CD8-positive, alpha-beta memory T cell (primary cell): ENCODE measurements at regions not wholly inside any gene's neighbourhood (a gene's known extent, or its start where the extent isn't known, plus 50 kb on each side); places are given as distances from the start of the nearest gene placed in this dataset.

Experiments
- CTCF ChIA-PET: fragments of 350-600 bp; sonication (Branson Sonifier 250); formaldehyde crosslinking; loops from one replicate; lab custom pipeline; 2021; ENCODE audit warnings: antibody characterized with exemption; lab: Charles Lee
- POLR2A ChIA-PET: fragments of 350-600 bp; sonication (Branson Sonifier 250); formaldehyde crosslinking; loops from one replicate; lab custom pipeline; 2021; ENCODE audit warnings: antibody characterized with exemption; lab: Charles Lee
- DNase-seq, 5 donors: peaks; one replicate each; pipeline versions ENCODE4 v3.0.0 to v3.0.0-alpha.2; 2020 to 2022; ENCODE audit warnings: mixed read lengths in 1 of 5
- H3K27ac ChIP-seq: one replicate; pipeline ENCODE4 v1.7.0; 2013; ENCODE audit warnings: low read depth, mild to moderate bottlenecking, low read length, moderate library complexity
- H3K27me3 ChIP-seq: 2 replicates; pipeline ENCODE4 v1.7.0; 2013; ENCODE audit warnings: low read length, mild to moderate bottlenecking; ENCODE audit not compliant: insufficient read depth, poor library complexity, severe bottlenecking
- H3K36me3 ChIP-seq: 2 replicates; pipeline ENCODE4 v1.7.0; 2013; ENCODE audit warnings: mild to moderate bottlenecking, low read length, moderate library complexity; ENCODE audit not compliant: insufficient read depth
- H3K4me1 ChIP-seq: 2 replicates; pipeline ENCODE4 v1.7.0; 2013; ENCODE audit warnings: mild to moderate bottlenecking, low read length, moderate library complexity; ENCODE audit not compliant: insufficient read depth
- H3K4me3 ChIP-seq: 2 replicates; pipeline ENCODE4 v1.7.0; 2013; ENCODE audit warnings: mild to moderate bottlenecking, low read length
- H3K9me3 ChIP-seq: 2 replicates; pipeline ENCODE4 v1.7.0; 2013; ENCODE audit warnings: mild to moderate bottlenecking, low read length
- H3K27ac Mint-ChIP-seq, 8 donors: one replicate each; pipeline ENCODE4 v1.8.0; 2020 to 2021; ENCODE audit warnings: mixed read lengths in 8 of 8, mild to moderate bottlenecking in 6 of 8, inconsistent platforms in 3 of 8, moderate library complexity in 3 of 8
- H3K27me3 Mint-ChIP-seq, 2 donors: one replicate each; pipeline ENCODE4 v1.8.0; 2020 to 2021; ENCODE audit warnings: mixed read lengths in 2 of 2, mild to moderate bottlenecking in 1 of 2, moderate library complexity in 1 of 2
- H3K36me3 Mint-ChIP-seq, 3 donors: one replicate each; pipeline ENCODE4 v1.8.0; 2020 to 2021; ENCODE audit warnings: mixed read lengths in 3 of 3, inconsistent platforms in 1 of 3, mild to moderate bottlenecking in 1 of 3
- H3K4me1 Mint-ChIP-seq, 3 donors: one replicate each; pipeline ENCODE4 v1.8.0; 2020 to 2021; ENCODE audit warnings: mixed read lengths in 3 of 3, inconsistent platforms in 1 of 3, mild to moderate bottlenecking in 1 of 3
- H3K4me3 Mint-ChIP-seq, 7 donors: one replicate each; pipeline ENCODE4 v1.8.0; 2020 to 2021; ENCODE audit warnings: mixed read lengths in 7 of 7, mild to moderate bottlenecking in 6 of 7, moderate library complexity in 4 of 7, inconsistent platforms in 2 of 7
- H3K9me3 Mint-ChIP-seq, 5 donors: one replicate each; pipeline ENCODE4 v1.8.0; 2020 to 2022; ENCODE audit warnings: mixed read lengths in 5 of 5, mild to moderate bottlenecking in 3 of 5, moderate library complexity in 2 of 5, inconsistent platforms in 1 of 5

GRCh38 chr13:62139597-62139996, 723.9 kb upstream of the PCDH20 start:
- POLR2A ChIA-PET = no interaction called here
- H3K9me3 Mint-ChIP-seq = peaks cover 6 to 23% (median 11%) of the 10 kb centered on the region in 5 donors
- Histone ChIP-seq H3K4me3 (no peak overlapping the region), H3K27me3 (no peaks in the 10 kb centered on the region), H3K4me1 (no peaks in the 10 kb centered on the region), H3K36me3 (no peaks in the 10 kb centered on the region), H3K27ac (no peak overlapping the region), H3K9me3 (no peaks in the 10 kb centered on the region)
- H3K27ac Mint-ChIP-seq = no peak overlapping the region
- no peak for DNase-seq
- H3K27me3 Mint-ChIP-seq = no peaks in the 10 kb centered on the region
- H3K4me1 Mint-ChIP-seq = no peaks in the 10 kb centered on the region
- H3K4me3 Mint-ChIP-seq = no peak overlapping the region
- no peaks in the 10 kb centered on the region for H3K36me3 Mint-ChIP-seq
- CTCF ChIA-PET = no interaction called here

GRCh38 chr13:62137629-62138405, 722.2 kb upstream of the PCDH20 start:
- Mint-ChIP-seq H3K4me3 (no peak overlapping the region), H3K27ac (no peak overlapping the region), H3K4me1 (no peaks in the 10 kb centered on the region), H3K9me3 (peaks cover 8 to 16% (median 13%) of the 10 kb centered on the region in 5 donors), H3K36me3 (no peaks in the 10 kb centered on the region), H3K27me3 (no peaks in the 10 kb centered on the region)
- H3K4me3 ChIP-seq = no peak overlapping the region
- no peaks in the 10 kb centered on the region for H3K36me3 ChIP-seq
- POLR2A ChIA-PET = no interaction called here
- no peaks in the 10 kb centered on the region for H3K27me3 ChIP-seq
- no peaks in the 10 kb centered on the region for H3K4me1 ChIP-seq
- no peak overlapping the region for H3K27ac ChIP-seq
- no peaks in the 10 kb centered on the region for H3K9me3 ChIP-seq
- DNase-seq = no peak
- CTCF ChIA-PET = no interaction called here

GRCh38 chr13:62131604-62132003, 716.0 kb upstream of the PCDH20 start:
- Mint-ChIP-seq H3K4me1 (no peaks in the 10 kb centered on the region), H3K27me3 (no peaks in the 10 kb centered on the region), H3K4me3 (no peak overlapping the region), H3K9me3 (peaks cover 9 to 21% (median 11%) of the 10 kb centered on the region in 5 donors), H3K36me3 (no peaks in the 10 kb centered on the region), H3K27ac (no peak overlapping the region)
- no peaks in the 10 kb centered on the region for H3K36me3 ChIP-seq
- POLR2A ChIA-PET = no interaction called here
- H3K4me3 ChIP-seq = no peak overlapping the region
- CTCF ChIA-PET = no interaction called here
- H3K4me1 ChIP-seq = no peaks in the 10 kb centered on the region
- no peaks in the 10 kb centered on the region for H3K27me3 ChIP-seq
- H3K9me3 ChIP-seq = no peaks in the 10 kb centered on the region
- no peak for DNase-seq
- no peak overlapping the region for H3K27ac ChIP-seq

- H3K9me3 Mint-ChIP-seq = peaks cover 6 to 21% (median 11%) of the 10 kb centered on the region in 5 donors
- no peaks in the 10 kb centered on the region for H3K9me3 ChIP-seq
- no peaks in the 10 kb centered on the region for H3K36me3 Mint-ChIP-seq
- H3K4me3 Mint-ChIP-seq = peak overlapping the region in 1 of 7 donors; percentile 61
- no peak overlapping the region for H3K4me3 ChIP-seq
- H3K27ac ChIP-seq = no peak overlapping the region
- DNase-seq = no peak
- POLR2A ChIA-PET = no interaction called here
- CTCF ChIA-PET = no interaction called here
- H3K36me3 ChIP-seq = no peaks in the 10 kb centered on the region
- no peaks in the 10 kb centered on the region for H3K27me3 Mint-ChIP-seq
- H3K4me1 ChIP-seq = no peaks in the 10 kb centered on the region
- H3K27me3 ChIP-seq = no peaks in the 10 kb centered on the region
- no peaks in the 10 kb centered on the region for H3K4me1 Mint-ChIP-seq
- H3K27ac Mint-ChIP-seq = no peak overlapping the region
Measured at GRCh38 chr13:62130062-62130970, 714.7 kb upstream of the PCDH20 start.

GRCh38 chr13:62129000-62129551, 713.4 kb upstream of the PCDH20 start:
- Mint-ChIP-seq H3K4me1 (no peaks in the 10 kb centered on the region), H3K4me3 (no peak overlapping the region), H3K36me3 (no peaks in the 10 kb centered on the region), H3K27me3 (no peaks in the 10 kb centered on the region), H3K9me3 (peaks cover 6 to 21% (median 15%) of the 10 kb centered on the region in 5 donors), H3K27ac (no peak overlapping the region)
- no peaks in the 10 kb centered on the region for H3K4me1 ChIP-seq
- H3K4me3 ChIP-seq = no peak overlapping the region
- POLR2A ChIA-PET = no interaction called here
- H3K27me3 ChIP-seq = no peaks in the 10 kb centered on the region
- no peaks in the 10 kb centered on the region for H3K36me3 ChIP-seq
- H3K9me3 ChIP-seq = no peaks in the 10 kb centered on the region
- no peak for DNase-seq
- CTCF ChIA-PET = no interaction called here
- H3K27ac ChIP-seq = no peak overlapping the region

GRCh38 chr13:62126400-62126799, 710.8 kb upstream of the PCDH20 start:
- H3K4me3 Mint-ChIP-seq = no peak overlapping the region
- POLR2A ChIA-PET = no interaction called here

GRCh38 chr13:62125451-62125850, 709.8 kb upstream of the PCDH20 start:
- Histone ChIP-seq H3K27ac (no peak overlapping the region), H3K4me1 (no peaks in the 10 kb centered on the region), H3K4me3 (no peak overlapping the region), H3K9me3 (no peaks in the 10 kb centered on the region), H3K27me3 (no peaks in the 10 kb centered on the region), H3K36me3 (no peaks in the 10 kb centered on the region)
- Mint-ChIP-seq H3K27ac (no peak overlapping the region), H3K9me3 (peaks cover 2 to 18% (median 10%) of the 10 kb centered on the region in 5 donors), H3K36me3 (no peaks in the 10 kb centered on the region), H3K4me3 (no peak overlapping the region), H3K27me3 (no peaks in the 10 kb centered on the region), H3K4me1 (no peaks in the 10 kb centered on the region)
- DNase-seq = no peak
- POLR2A ChIA-PET = no interaction called here
- CTCF ChIA-PET = no interaction called here

More at GRCh38 chr13:62126400-62126799, 710.8 kb upstream of the PCDH20 start:
- Mint-ChIP-seq H3K36me3 (no peaks in the 10 kb centered on the region), H3K27ac (no peak overlapping the region), H3K4me1 (no peaks in the 10 kb centered on the region), H3K27me3 (no peaks in the 10 kb centered on the region), H3K9me3 (peaks cover 0 to 18% (median 7%) of the 10 kb centered on the region in 5 donors)
- Histone ChIP-seq H3K27ac (no peak overlapping the region), H3K4me3 (no peak overlapping the region), H3K4me1 (no peaks in the 10 kb centered on the region), H3K9me3 (no peaks in the 10 kb centered on the region), H3K36me3 (no peaks in the 10 kb centered on the region), H3K27me3 (no peaks in the 10 kb centered on the region)
- CTCF ChIA-PET = no interaction called here
- no peak for DNase-seq

GRCh38 chr13:62123409-62123808, 707.8 kb upstream of the PCDH20 start:
- POLR2A ChIA-PET = no interaction called here

More at GRCh38 chr13:62123409-62123808, 707.8 kb upstream of the PCDH20 start:
- Histone ChIP-seq H3K27me3 (no peaks in the 10 kb centered on the region), H3K27ac (no peak overlapping the region), H3K36me3 (no peaks in the 10 kb centered on the region), H3K9me3 (no peaks in the 10 kb centered on the region), H3K4me3 (no peak overlapping the region), H3K4me1 (no peaks in the 10 kb centered on the region)
- CTCF ChIA-PET = no interaction called here
- H3K27ac Mint-ChIP-seq = no peak overlapping the region
- H3K36me3 Mint-ChIP-seq = no peaks in the 10 kb centered on the region
- H3K4me3 Mint-ChIP-seq = no peak overlapping the region
- DNase-seq = no peak
- H3K27me3 Mint-ChIP-seq = no peaks in the 10 kb centered on the region
- H3K9me3 Mint-ChIP-seq = peaks cover 0 to 13% (median 8%) of the 10 kb centered on the region in 5 donors
- no peaks in the 10 kb centered on the region for H3K4me1 Mint-ChIP-seq
